ENCODE measurements at regions not wholly inside any gene's neighbourhood (a gene's known extent, or its start where the extent isn't known, plus 50 kb on each side); places are given as distances from the start of the nearest gene placed in this dataset.

- ChIA-PET POLR2A (no interaction called here), CTCF (no interaction called here)
- Histone ChIP-seq H3K4me2 (ENCODE audit: insufficient read depth, low read length) (no peak overlapping the region), H3K27me3 (ENCODE audit: control insufficient read depth in 2 of 2, insufficient read depth in 2 of 2, low read length in 2 of 2) (no peaks in the 10 kb centered on the region), H3K9me1 (replicated peaks; ENCODE audit: control insufficient read depth, extremely low read depth, insufficient read depth, low read length) (no peaks in the 10 kb centered on the region), H3K36me3 (ENCODE audit: control insufficient read depth in 2 of 2, extremely low read depth in 1 of 2, insufficient read depth in 2 of 2, low read length in 2 of 2) (no peaks in the 10 kb centered on the region), H3K9me3 (replicated peaks; ENCODE audit: control insufficient read depth, insufficient read depth, low read length) (peaks cover 4% of the 10 kb centered on the region), H3K4me1 (ENCODE audit: control insufficient read depth, extremely low read depth, insufficient read depth, low read length) (no peaks in the 10 kb centered on the region), H3K4me3 (replicated peaks in 1 of 3; ENCODE audit: insufficient read depth in 1 of 3, low read depth in 1 of 3, low read length in 3 of 3) (no peak overlapping the region), H4K20me1 (replicated peaks; ENCODE audit: control insufficient read depth, extremely low read depth, insufficient read depth, low read length) (no peaks in the 10 kb centered on the region), H3K9ac (replicated peaks; ENCODE audit: extremely low read depth, insufficient read depth, low read length) (no peak overlapping the region), H2AFZ (ENCODE audit: low read depth, low read length) (no peak overlapping the region), H3K79me2 (ENCODE audit: control insufficient read depth, insufficient read depth, low read length) (no peaks in the 10 kb centered on the region), H3K27ac (ENCODE audit: insufficient read depth, low read depth, low read length) (no peak overlapping the region)
- no peak for FAIRE-seq
- no peak for DNase-seq (ENCODE audit: low read depth, low spot score)
- dilution Hi-C loops (cut with MboI; ENCODE audit: extremely low pct_ligation_motif_present, low sequenced_read_pairs) (no loop called here), intact Hi-C loops (cut with micrococcal nuclease) (no loop called here)
- BruUV-seq (replicated peaks), result no TSS peak
- TF ChIP-seq GATA2 (IDR thresholded peaks at IDR 0.05; ENCODE audit: insufficient read depth, insufficient read length, low read depth, low read length), result no peak
- no peak for TF ChIP-seq POLR2A (IDR thresholded peaks at IDR 0.05; ENCODE audit: low read depth, low read length)
- no peak for TF ChIP-seq MYC (IDR thresholded peaks at IDR 0.05; ENCODE audit: low read depth, low read length)
- no peak for TF ChIP-seq MAX (IDR thresholded peaks at IDR 0.05; ENCODE audit: insufficient read depth, insufficient read length)
- no peak for TF ChIP-seq POLR2AphosphoS5 (IDR thresholded peaks at IDR 0.05; ENCODE audit: insufficient read depth, low read depth, low read length)
- no peak for TF ChIP-seq JUN (IDR thresholded peaks at IDR 0.05; ENCODE audit: borderline replicate concordance, insufficient read depth, insufficient read length, low read depth)
- TF ChIP-seq FOS (IDR thresholded peaks at IDR 0.05; ENCODE audit: borderline replicate concordance, insufficient read depth, low read length), result no peak
- TF ChIP-seq EZH2 (IDR thresholded peaks at IDR 0.05; ENCODE audit: borderline replicate concordance, low read depth, low read length, severe bottlenecking), result no peak
- no peak for TF ChIP-seq CTCF (IDR thresholded peaks at IDR 0.05; ENCODE audit: extremely low read depth in 1 of 2, insufficient read depth in 1 of 2, low read depth in 1 of 2, low read length in 2 of 2)
Measured at GRCh38 chr5:27612161-27612560, 573.8 kb upstream of the CDH9 start.

Data from endothelial cell of umbilical vein (primary cell).